GM18909 (cell line): ENCODE measurements at regions not wholly inside any gene's neighbourhood (a gene's known extent, or its start where the extent isn't known, plus 50 kb on each side); places are given as distances from the start of the nearest gene placed in this dataset.
A peak's percentile ranks its signal among the peaks of the same experiment; 100 is the strongest.

Experiments used
- ATAC-seq: cut with Tn5 transposase; IDR thresholded peaks from one replicate; pipeline ENCODE4 v1.9.1; 2021; ENCODE audit warnings: mild to moderate bottlenecking; ENCODE audit not compliant: unreplicated experiment, poor library complexity

GRCh38 chr12:66901138-66901932 is 222.5 kb upstream of the GRIP1 start:
- ATAC-seq, result peak; percentile 92

GRCh38 chr12:66902020-66902419 is 223.1 kb upstream of the GRIP1 start:
- no peak for ATAC-seq

GRCh38 chr12:66903782-66904396 is 225.0 kb upstream of the GRIP1 start:
- ATAC-seq, result no peak

GRCh38 chr12:66905201-66905600 is 226.3 kb upstream of the GRIP1 start:
- ATAC-seq, result no peak

GRCh38 chr12:66910366-66910974 is 231.6 kb upstream of the GRIP1 start:
- no peak for ATAC-seq

- no peak for ATAC-seq
These were observed 236.5 kb upstream of the GRIP1 start for GRCh38 chr12:66915306-66915904.

- no peak for ATAC-seq
These were observed 237.3 kb upstream of the GRIP1 start for GRCh38 chr12:66916189-66916588.

- no peak for ATAC-seq
These were observed 240.6 kb upstream of the GRIP1 start for GRCh38 chr12:66919466-66919865.

- no peak for ATAC-seq
These were observed 241.3 kb upstream of the GRIP1 start for GRCh38 chr12:66920205-66920604.

GRCh38 chr12:66921151-66921550 is 242.3 kb upstream of the GRIP1 start:
- ATAC-seq, result no peak

GRCh38 chr12:66925083-66925482 is 246.2 kb upstream of the GRIP1 start:
- ATAC-seq, result no peak

- no peak for ATAC-seq
These were observed 250.2 kb upstream of the GRIP1 start for GRCh38 chr12:66929121-66929520.

GRCh38 chr12:66931091-66931490 is 252.2 kb upstream of the GRIP1 start:
- no peak for ATAC-seq

GRCh38 chr12:66932126-66932525 is 253.2 kb upstream of the GRIP1 start:
- no peak for ATAC-seq

GRCh38 chr12:66934302-66935062 is 255.6 kb upstream of the GRIP1 start:
- ATAC-seq, result no peak

- ATAC-seq, result no peak
These were observed 262.3 kb upstream of the GRIP1 start for GRCh38 chr12:66941150-66941549.

GRCh38 chr12:66942741-66943465 is 264.0 kb upstream of the GRIP1 start:
- no peak for ATAC-seq

GRCh38 chr12:66944365-66944764 is 265.5 kb upstream of the GRIP1 start:
- ATAC-seq, result no peak

GRCh38 chr12:66945189-66945817 is 266.4 kb upstream of the GRIP1 start:
- ATAC-seq, result no peak
